ENCODE measurements at regions not wholly inside any gene's neighbourhood (a gene's known extent, or its start where the extent isn't known, plus 50 kb on each side); places are given as distances from the start of the nearest gene placed in this dataset.
"Not testable (repeated sequence)": the region's sequence is repeated elsewhere in the genome, so short reads cannot be mapped to it uniquely, and the experiment has no call there.

DNA sequence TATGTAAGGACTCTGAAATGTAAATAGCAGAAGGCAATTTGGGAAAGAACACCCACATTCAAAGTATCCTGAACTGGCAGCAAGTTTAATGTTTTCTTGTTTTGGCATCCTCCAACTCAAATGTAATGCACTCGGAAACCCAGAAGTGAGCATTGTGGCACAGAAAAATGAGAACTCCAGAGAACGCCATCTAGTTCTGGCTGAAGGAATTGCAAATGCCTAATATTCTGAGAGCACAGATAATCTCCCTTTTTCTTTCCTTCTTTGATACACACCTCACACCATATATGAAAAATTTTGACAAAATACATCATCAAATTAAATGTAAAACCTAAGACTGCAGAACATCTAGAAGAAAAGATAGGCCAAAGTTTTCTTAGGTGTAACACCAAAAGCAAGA, 52.1 kb downstream of the PWWP3B start:
- H3K36me3 ChIP-seq (ENCODE audit: control insufficient read depth, insufficient read depth, low read length), result no peaks in the 10 kb centered on the region

DNA sequence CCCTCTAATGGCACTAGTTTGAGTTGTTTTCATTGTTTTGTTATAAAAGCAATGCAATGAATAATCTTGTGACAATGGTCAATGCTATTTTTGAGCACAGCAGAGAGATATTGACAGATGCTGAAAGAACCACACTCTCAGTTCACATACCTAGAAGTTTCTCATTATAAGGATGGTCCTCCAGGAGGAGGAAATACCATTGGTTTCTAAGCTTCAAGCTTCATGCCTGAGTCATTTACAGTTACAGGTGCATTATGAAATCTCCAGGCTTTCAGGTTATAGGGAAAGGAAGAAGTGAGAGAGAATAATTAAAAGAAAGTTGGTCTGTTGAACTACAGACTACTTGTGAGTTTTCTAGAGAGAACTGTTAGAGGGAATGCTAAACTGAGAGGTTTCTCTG, 75.3 kb downstream of the PWWP3B start:
- H3K4me3 ChIP-seq (ENCODE audit: insufficient read depth, low read depth, low read length, poor library complexity, severe bottlenecking), result no peak overlapping the region
- no peaks in the 10 kb centered on the region for H3K9me3 ChIP-seq (ENCODE audit: control insufficient read depth, low read length)
- H3K4me1 ChIP-seq (ENCODE audit: control insufficient read depth, insufficient read depth, low read length, poor library complexity, severe bottlenecking), result no peaks in the 10 kb centered on the region
- H3K36me3 ChIP-seq (ENCODE audit: control insufficient read depth, insufficient read depth, low read length), result no peaks in the 10 kb centered on the region
- no peak overlapping the region for H3K27ac ChIP-seq (ENCODE audit: insufficient read depth, low read length, poor library complexity, severe bottlenecking)
- no peaks in the 10 kb centered on the region for H3K27me3 ChIP-seq (replicated peaks; ENCODE audit: control insufficient read depth, insufficient read depth, low read length, poor library complexity, severe bottlenecking)
- no peak for DNase-seq

More for the DNA sequence above, 52.1 kb downstream of the PWWP3B start:
- Histone ChIP-seq H3K27me3 (replicated peaks; ENCODE audit: control insufficient read depth, insufficient read depth, low read length, poor library complexity, severe bottlenecking) (no peaks in the 10 kb centered on the region), H3K4me1 (ENCODE audit: control insufficient read depth, insufficient read depth, low read length, poor library complexity, severe bottlenecking) (no peaks in the 10 kb centered on the region), H3K27ac (ENCODE audit: insufficient read depth, low read length, poor library complexity, severe bottlenecking) (no peak overlapping the region), H3K4me3 (ENCODE audit: insufficient read depth, low read depth, low read length, poor library complexity, severe bottlenecking) (no peak overlapping the region), H3K9me3 (ENCODE audit: control insufficient read depth, low read length) (no peaks in the 10 kb centered on the region)
- DNase-seq, result no peak

- Histone ChIP-seq H3K4me1 (ENCODE audit: control insufficient read depth, insufficient read depth, low read length, poor library complexity, severe bottlenecking) (no peaks in the 10 kb centered on the region), H3K27ac (ENCODE audit: insufficient read depth, low read length, poor library complexity, severe bottlenecking) (no peak overlapping the region), H3K36me3 (ENCODE audit: control insufficient read depth, insufficient read depth, low read length) (no peaks in the 10 kb centered on the region), H3K4me3 (ENCODE audit: insufficient read depth, low read depth, low read length, poor library complexity, severe bottlenecking) (no peak overlapping the region), H3K27me3 (replicated peaks; ENCODE audit: control insufficient read depth, insufficient read depth, low read length, poor library complexity, severe bottlenecking) (no peaks in the 10 kb centered on the region), H3K9me3 (ENCODE audit: control insufficient read depth, low read length) (no peaks in the 10 kb centered on the region)
- no peak for DNase-seq
Observed at GRCh38 chrX:106246511-106246910, 78.4 kb downstream of the PWWP3B start.

GRCh38 chrX:106247162-106247561, 79.1 kb downstream of the PWWP3B start:
- Histone ChIP-seq H3K27me3 (replicated peaks; ENCODE audit: control insufficient read depth, insufficient read depth, low read length, poor library complexity, severe bottlenecking) (no peaks in the 10 kb centered on the region), H3K27ac (ENCODE audit: insufficient read depth, low read length, poor library complexity, severe bottlenecking) (no peak overlapping the region), H3K4me1 (ENCODE audit: control insufficient read depth, insufficient read depth, low read length, poor library complexity, severe bottlenecking) (no peaks in the 10 kb centered on the region), H3K9me3 (ENCODE audit: control insufficient read depth, low read length) (no peaks in the 10 kb centered on the region), H3K4me3 (ENCODE audit: insufficient read depth, low read depth, low read length, poor library complexity, severe bottlenecking) (no peak overlapping the region), H3K36me3 (ENCODE audit: control insufficient read depth, insufficient read depth, low read length) (no peaks in the 10 kb centered on the region)
- no peak for DNase-seq

- Histone ChIP-seq H3K4me3 (ENCODE audit: insufficient read depth, low read depth, low read length, poor library complexity, severe bottlenecking) (no peak overlapping the region), H3K4me1 (ENCODE audit: control insufficient read depth, insufficient read depth, low read length, poor library complexity, severe bottlenecking) (no peaks in the 10 kb centered on the region), H3K9me3 (ENCODE audit: control insufficient read depth, low read length) (no peaks in the 10 kb centered on the region), H3K27me3 (replicated peaks; ENCODE audit: control insufficient read depth, insufficient read depth, low read length, poor library complexity, severe bottlenecking) (no peaks in the 10 kb centered on the region), H3K36me3 (ENCODE audit: control insufficient read depth, insufficient read depth, low read length) (no peaks in the 10 kb centered on the region), H3K27ac (ENCODE audit: insufficient read depth, low read length, poor library complexity, severe bottlenecking) (no peak overlapping the region)
- no peak for DNase-seq
Observed at GRCh38 chrX:106249706-106250379, 81.7 kb downstream of the PWWP3B start.

DNA sequence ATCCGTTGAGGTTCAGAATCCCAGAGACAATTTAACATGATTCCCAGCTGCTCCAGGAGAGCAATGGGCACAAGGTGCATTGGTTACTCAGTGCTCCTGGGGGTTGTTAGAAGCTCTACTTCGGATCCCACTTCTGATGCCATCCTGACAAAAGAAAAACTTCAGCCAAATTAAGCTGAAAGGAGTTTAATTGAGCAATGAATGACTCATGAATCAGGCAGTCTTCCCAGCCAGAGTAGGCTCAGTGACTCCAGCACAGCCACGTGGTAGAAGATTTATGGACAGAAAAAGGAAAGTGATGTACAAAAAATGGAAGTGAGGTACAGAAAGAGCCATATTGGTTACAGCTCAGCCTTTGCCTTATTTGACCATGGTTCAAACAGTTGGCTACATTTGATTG, 95.7 kb downstream of the PWWP3B start:
- H3K4me1 ChIP-seq (ENCODE audit: control insufficient read depth, insufficient read depth, low read length, poor library complexity, severe bottlenecking), result no peaks in the 10 kb centered on the region
- H3K27me3 ChIP-seq (replicated peaks; ENCODE audit: control insufficient read depth, insufficient read depth, low read length, poor library complexity, severe bottlenecking), result no peaks in the 10 kb centered on the region
- no peak overlapping the region for H3K4me3 ChIP-seq (ENCODE audit: insufficient read depth, low read depth, low read length, poor library complexity, severe bottlenecking)
- H3K27ac ChIP-seq (ENCODE audit: insufficient read depth, low read length, poor library complexity, severe bottlenecking), result no peak overlapping the region
- H3K36me3 ChIP-seq (ENCODE audit: control insufficient read depth, insufficient read depth, low read length), result no peaks in the 10 kb centered on the region
- H3K9me3 ChIP-seq (ENCODE audit: control insufficient read depth, low read length), result no peaks in the 10 kb centered on the region
- no peak for DNase-seq

- not testable (repeated sequence) for H3K36me3 ChIP-seq (ENCODE audit: control insufficient read depth, insufficient read depth, low read length); H3K27ac ChIP-seq (ENCODE audit: insufficient read depth, low read length, poor library complexity, severe bottlenecking); H3K9me3 ChIP-seq (ENCODE audit: control insufficient read depth, low read length); DNase-seq; H3K27me3 ChIP-seq (replicated peaks; ENCODE audit: control insufficient read depth, insufficient read depth, low read length, poor library complexity, severe bottlenecking); H3K4me1 ChIP-seq (ENCODE audit: control insufficient read depth, insufficient read depth, low read length, poor library complexity, severe bottlenecking); H3K4me3 ChIP-seq (ENCODE audit: insufficient read depth, low read depth, low read length, poor library complexity, severe bottlenecking)
Observed at GRCh38 chrX:106273947-106274587, 106.0 kb downstream of the PWWP3B start.

GRCh38 chrX:106275172-106275571, 107.1 kb downstream of the PWWP3B start:
- not testable (repeated sequence) for H3K36me3 ChIP-seq (ENCODE audit: control insufficient read depth, insufficient read depth, low read length); H3K27me3 ChIP-seq (replicated peaks; ENCODE audit: control insufficient read depth, insufficient read depth, low read length, poor library complexity, severe bottlenecking); H3K4me1 ChIP-seq (ENCODE audit: control insufficient read depth, insufficient read depth, low read length, poor library complexity, severe bottlenecking); H3K27ac ChIP-seq (ENCODE audit: insufficient read depth, low read length, poor library complexity, severe bottlenecking); H3K9me3 ChIP-seq (ENCODE audit: control insufficient read depth, low read length); H3K4me3 ChIP-seq (ENCODE audit: insufficient read depth, low read depth, low read length, poor library complexity, severe bottlenecking); DNase-seq

DNA sequence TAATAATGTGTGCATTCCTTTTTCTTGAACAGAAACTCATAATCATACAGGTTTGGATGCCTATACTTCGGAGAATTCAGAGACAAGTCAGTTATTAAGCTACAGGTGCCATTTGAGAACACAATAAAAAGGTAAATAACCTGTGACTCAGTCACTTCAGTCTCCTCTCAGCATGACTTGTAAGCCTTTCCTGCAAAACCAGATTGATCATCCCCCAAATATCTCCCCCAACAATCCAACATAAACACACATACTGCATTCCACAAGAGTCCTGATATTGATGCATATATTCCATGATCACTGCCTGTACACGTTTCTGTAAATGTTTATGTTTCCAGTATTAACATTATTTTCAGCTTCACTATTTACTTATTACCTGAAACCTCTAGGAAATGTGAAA, 110.8 kb downstream of the PWWP3B start:
- no peaks in the 10 kb centered on the region for H3K4me1 ChIP-seq (ENCODE audit: control insufficient read depth, insufficient read depth, low read length, poor library complexity, severe bottlenecking)
- no peak overlapping the region for H3K27ac ChIP-seq (ENCODE audit: insufficient read depth, low read length, poor library complexity, severe bottlenecking)
- no peak for DNase-seq
- H3K4me3 ChIP-seq (ENCODE audit: insufficient read depth, low read depth, low read length, poor library complexity, severe bottlenecking), result no peak overlapping the region
- no peaks in the 10 kb centered on the region for H3K9me3 ChIP-seq (ENCODE audit: control insufficient read depth, low read length)
- no peaks in the 10 kb centered on the region for H3K27me3 ChIP-seq (replicated peaks; ENCODE audit: control insufficient read depth, insufficient read depth, low read length, poor library complexity, severe bottlenecking)
- no peaks in the 10 kb centered on the region for H3K36me3 ChIP-seq (ENCODE audit: control insufficient read depth, insufficient read depth, low read length)

GRCh38 chrX:106281383-106281782, 113.3 kb downstream of the PWWP3B start:
- Histone ChIP-seq H3K4me1 (ENCODE audit: control insufficient read depth, insufficient read depth, low read length, poor library complexity, severe bottlenecking) (no peaks in the 10 kb centered on the region), H3K27ac (ENCODE audit: insufficient read depth, low read length, poor library complexity, severe bottlenecking) (no peak overlapping the region), H3K36me3 (ENCODE audit: control insufficient read depth, insufficient read depth, low read length) (no peaks in the 10 kb centered on the region)

More at GRCh38 chrX:106281383-106281782, 113.3 kb downstream of the PWWP3B start:
- DNase-seq, result no peak
- H3K27me3 ChIP-seq (replicated peaks; ENCODE audit: control insufficient read depth, insufficient read depth, low read length, poor library complexity, severe bottlenecking), result no peaks in the 10 kb centered on the region
- no peaks in the 10 kb centered on the region for H3K9me3 ChIP-seq (ENCODE audit: control insufficient read depth, low read length)
- H3K4me3 ChIP-seq (ENCODE audit: insufficient read depth, low read depth, low read length, poor library complexity, severe bottlenecking), result no peak overlapping the region
